ENCODE measurements at regions not wholly inside any gene's neighbourhood (a gene's known extent, or its start where the extent isn't known, plus 50 kb on each side); places are given as distances from the start of the nearest gene placed in this dataset.

DNA sequence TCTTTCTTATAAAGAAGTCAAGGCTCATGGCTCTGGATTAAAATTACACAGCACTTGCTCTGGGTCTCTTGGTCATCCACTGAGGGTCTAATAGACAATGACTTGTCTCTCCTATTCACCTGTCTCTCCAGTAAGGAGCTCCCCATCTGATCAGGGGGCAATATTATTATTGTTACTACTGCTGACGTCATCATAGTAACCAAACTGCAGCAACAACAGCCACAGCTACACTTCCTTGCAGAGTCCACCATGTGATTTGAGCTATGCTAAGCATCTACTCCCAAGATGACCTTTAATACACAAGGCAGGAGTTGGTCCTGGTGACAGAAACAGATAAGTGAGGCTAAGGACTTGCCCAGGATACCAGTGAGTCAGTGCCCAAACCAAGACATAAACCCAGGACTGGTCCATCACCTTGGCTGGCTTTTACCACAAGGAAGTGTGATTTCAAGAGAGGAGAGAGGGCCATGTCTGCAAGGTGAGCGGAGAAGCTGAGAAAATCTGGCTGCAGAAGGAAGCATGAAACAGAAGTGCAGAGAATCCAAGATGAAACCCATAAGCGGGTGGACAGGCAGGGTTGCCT lies 602.5 kb downstream of the PTPRU start:
- no peak for DNase-seq
- Histone ChIP-seq H3K36me3 (ENCODE audit: control insufficient read depth, insufficient read depth, low read length) (no peaks in the 10 kb centered on the region), H3K9me3 (no peaks in the 10 kb centered on the region), H3K4me1 (no peaks in the 10 kb centered on the region), H3K27me3 (replicated peaks; ENCODE audit: control insufficient read depth, insufficient read depth, low read length) (no peaks in the 10 kb centered on the region), H3K4me3 (ENCODE audit: low read depth, low read length) (no peak overlapping the region)
- no peaks in the 10 kb centered on the region for H3K36me3 Mint-ChIP-seq (ENCODE audit: insufficient read depth, unreplicated experiment)
- TF ChIP-seq CTCF (IDR thresholded peaks at IDR 0.05; ENCODE audit: insufficient read depth in 1 of 2, low read depth in 1 of 2, low read length in 1 of 2, severe bottlenecking in 1 of 2, unreplicated experiment in 1 of 2) = no peak
- CTCF ChIA-PET = no interaction called here
- no peak overlapping the region for H3K27ac Mint-ChIP-seq (ENCODE audit: unreplicated experiment)
- intact Hi-C loops (cut with micrococcal nuclease; ENCODE audit: unreplicated experiment) = no loop called here
- BruUV-seq (replicated peaks) = no TSS peak
- H3K27me3 Mint-ChIP-seq (ENCODE audit: insufficient read depth, unreplicated experiment) = no peaks in the 10 kb centered on the region
- H3K9me3 Mint-ChIP-seq (ENCODE audit: unreplicated experiment) = peaks cover 12% of the 10 kb centered on the region
- H3K4me3 Mint-ChIP-seq (ENCODE audit: unreplicated experiment) = no peak overlapping the region
- H3K4me1 Mint-ChIP-seq (ENCODE audit: low read depth, unreplicated experiment) = no peaks in the 10 kb centered on the region
- POLR2A ChIA-PET = no interaction called here

- no peak overlapping the region for H3K4me3 Mint-ChIP-seq (ENCODE audit: unreplicated experiment)
- POLR2A ChIA-PET = no interaction called here
- CTCF ChIA-PET = interaction anchor here (0.6 kb wide), 1 partner anchor 390 kb away, joined by 4 read pairs; no protein-coding TSS in a partner anchor
- H3K4me1 ChIP-seq = no peaks in the 10 kb centered on the region
- H3K27me3 ChIP-seq (replicated peaks; ENCODE audit: control insufficient read depth, insufficient read depth, low read length) = no peaks in the 10 kb centered on the region
- H3K36me3 Mint-ChIP-seq (ENCODE audit: insufficient read depth, unreplicated experiment) = no peaks in the 10 kb centered on the region
- H3K9me3 ChIP-seq = no peaks in the 10 kb centered on the region
- no TSS peak for BruUV-seq (replicated peaks)
- no peaks in the 10 kb centered on the region for H3K36me3 ChIP-seq (ENCODE audit: control insufficient read depth, insufficient read depth, low read length)
- H3K27me3 Mint-ChIP-seq (ENCODE audit: insufficient read depth, unreplicated experiment) = peaks cover 2% of the 10 kb centered on the region
- peaks cover 1% of the 10 kb centered on the region for H3K9me3 Mint-ChIP-seq (ENCODE audit: unreplicated experiment)
- H3K4me1 Mint-ChIP-seq (ENCODE audit: low read depth, unreplicated experiment) = no peaks in the 10 kb centered on the region
- DNase-seq = no peak
- intact Hi-C loops (cut with micrococcal nuclease; ENCODE audit: unreplicated experiment) = no loop called here
- H3K4me3 ChIP-seq (ENCODE audit: low read depth, low read length) = no peak overlapping the region
- no peak overlapping the region for H3K27ac Mint-ChIP-seq (ENCODE audit: unreplicated experiment)
- no peak for TF ChIP-seq CTCF (IDR thresholded peaks at IDR 0.05; ENCODE audit: insufficient read depth in 1 of 2, low read depth in 1 of 2, low read length in 1 of 2, severe bottlenecking in 1 of 2, unreplicated experiment in 1 of 2)
These were observed 600.6 kb downstream of the PTPRU start for GRCh38 chr1:29836651-29837646.

- peaks cover 2% of the 10 kb centered on the region for H3K27me3 Mint-ChIP-seq (ENCODE audit: insufficient read depth, unreplicated experiment)
- H3K27me3 ChIP-seq (replicated peaks; ENCODE audit: control insufficient read depth, insufficient read depth, low read length) = no peaks in the 10 kb centered on the region
- POLR2A ChIA-PET = no interaction called here
- no peaks in the 10 kb centered on the region for H3K9me3 ChIP-seq
- no peak for DNase-seq
- no peaks in the 10 kb centered on the region for H3K36me3 ChIP-seq (ENCODE audit: control insufficient read depth, insufficient read depth, low read length)
- no peak for TF ChIP-seq CTCF (IDR thresholded peaks at IDR 0.05; ENCODE audit: insufficient read depth in 1 of 2, low read depth in 1 of 2, low read length in 1 of 2, severe bottlenecking in 1 of 2, unreplicated experiment in 1 of 2)
- H3K4me1 ChIP-seq = no peaks in the 10 kb centered on the region
- no peak overlapping the region for H3K4me3 Mint-ChIP-seq (ENCODE audit: unreplicated experiment)
- H3K4me1 Mint-ChIP-seq (ENCODE audit: low read depth, unreplicated experiment) = no peaks in the 10 kb centered on the region
- no peak overlapping the region for H3K4me3 ChIP-seq (ENCODE audit: low read depth, low read length)
- BruUV-seq (replicated peaks) = no TSS peak
- intact Hi-C loops (cut with micrococcal nuclease; ENCODE audit: unreplicated experiment) = no loop called here
- H3K36me3 Mint-ChIP-seq (ENCODE audit: insufficient read depth, unreplicated experiment) = no peaks in the 10 kb centered on the region
- H3K9me3 Mint-ChIP-seq (ENCODE audit: unreplicated experiment) = no peaks in the 10 kb centered on the region
- H3K27ac Mint-ChIP-seq (ENCODE audit: unreplicated experiment) = no peak overlapping the region
- CTCF ChIA-PET = no interaction called here
These were observed 599.6 kb downstream of the PTPRU start for GRCh38 chr1:29835874-29836273.
